Stimulated activated CD4-positive, alpha-beta T cell treated with anti-CD3 and anti-CD28 coated beads, Interleukin-1b, Interleukin-23, amount 100 ng/mL, for 48 hours (primary cell): ENCODE measurements at regions not wholly inside any gene's neighbourhood (a gene's known extent, or its start where the extent isn't known, plus 50 kb on each side); places are given as distances from the start of the nearest gene placed in this dataset.
"Not testable (repeated sequence)": the region's sequence is repeated elsewhere in the genome, so short reads cannot be mapped to it uniquely, and the experiment has no call there.

ENCODE experiments used
- DNase-seq: peaks from one replicate; pipeline ENCODE4 v3.0.0-alpha.2; 2020

DNA sequence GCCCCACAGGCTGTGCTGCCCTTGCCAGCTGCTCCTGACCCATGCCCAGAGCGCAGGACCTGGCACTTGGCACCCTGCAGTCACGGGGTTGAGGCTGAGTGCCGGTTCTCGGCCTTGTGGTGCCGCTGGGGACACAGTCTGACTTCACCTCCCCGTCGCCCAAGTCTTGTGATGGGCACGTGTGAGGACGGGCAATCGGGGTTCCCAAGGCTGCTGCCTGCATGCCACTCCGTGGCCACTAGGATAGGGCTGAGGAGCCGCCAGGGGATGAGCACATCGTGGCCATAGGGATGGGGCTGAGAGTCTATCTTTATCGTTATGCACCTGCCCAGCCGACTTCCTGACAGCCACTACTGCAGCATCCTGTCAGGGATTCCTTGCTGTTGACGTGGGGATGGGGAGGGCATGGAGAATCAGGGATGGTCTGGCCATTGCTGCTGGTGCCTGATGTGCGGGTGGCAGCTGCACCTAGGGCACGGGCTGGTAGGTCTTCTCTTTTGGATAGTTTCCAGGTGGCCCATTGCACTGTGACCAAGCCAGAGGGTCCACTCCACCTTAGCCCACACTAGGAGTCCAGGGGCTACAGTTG, 243.5 kb downstream of the FOXD4L6 start:
- DNase-seq, result not testable (repeated sequence)

GRCh38 chr9:40884072-40884901, 244.2 kb downstream of the FOXD4L6 start:
- no peak for DNase-seq

- DNase-seq, result not testable (repeated sequence)
Measured at GRCh38 chr9:40883423-40884071, 244.9 kb downstream of the FOXD4L6 start.

DNA sequence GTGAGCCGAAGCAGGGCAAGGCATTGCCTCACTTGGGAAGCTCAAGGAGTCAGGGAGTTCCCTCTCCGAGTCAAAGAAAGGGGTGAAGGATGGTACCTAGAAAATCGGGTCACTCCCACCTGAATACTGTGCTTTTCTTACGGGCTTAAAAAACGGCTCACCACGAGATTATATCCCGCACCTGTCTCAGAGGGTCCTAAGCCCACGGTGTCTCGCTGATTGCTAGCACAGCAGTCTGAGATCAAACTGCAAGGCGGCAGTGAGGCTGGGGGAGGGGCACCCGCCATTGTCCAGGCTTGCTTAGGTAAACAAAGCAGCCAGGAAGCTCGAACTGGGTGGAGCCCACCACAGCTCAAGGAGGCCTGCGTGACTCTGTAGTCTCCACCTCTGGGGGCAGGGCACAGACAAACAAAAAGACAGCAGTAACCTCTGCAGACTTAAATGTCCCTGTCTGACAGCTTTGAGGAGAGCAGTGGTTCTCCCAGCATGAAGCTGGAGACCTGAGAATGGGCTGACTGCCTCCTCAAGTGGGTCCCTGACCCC, 254.7 kb downstream of the FOXD4L6 start:
- DNase-seq, result not testable (repeated sequence)

GRCh38 chr9:40868437-40868836, 260.0 kb downstream of the FOXD4L6 start:
- not testable (repeated sequence) for DNase-seq
